Upper lobe of left lung (tissue), 6 donors: ENCODE measurements at regions not wholly inside any gene's neighbourhood (a gene's known extent, or its start where the extent isn't known, plus 50 kb on each side); places are given as distances from the start of the nearest gene placed in this dataset.

Experiments
- ATAC-seq, 2 donors: fragments of 200-7000 bp; cut with Tn5 transposase; one replicate each; pipeline ENCODE4 v1.9.1; 2022; ENCODE audit warnings: mild to moderate bottlenecking in 2 of 2, moderate library complexity in 2 of 2; ENCODE audit not compliant: low FRiP score in 2 of 2
- DNase-seq, 2 donors: peaks; one replicate each; pipeline ENCODE4 v3.0.0-alpha.2; 2019 to 2020
- H3K27ac ChIP-seq, 4 donors: fragments of 200-600 bp; sonication (generic); one replicate each; pipeline ENCODE4 v1.5.1; 2016 to 2019
- H3K27me3 ChIP-seq, 4 donors: fragments of 200-600 bp; sonication (generic); one replicate each; pipeline ENCODE4 v1.5.1; 2017 to 2019
- H3K36me3 ChIP-seq, 4 donors: fragments of 200-600 bp; sonication (generic); one replicate each; pipeline ENCODE4 v1.5.1; 2016 to 2019
- H3K4me1 ChIP-seq, 4 donors: fragments of 200-600 bp; sonication (generic); one replicate each; pipeline ENCODE4 v1.5.1; 2018 to 2019
- H3K4me3 ChIP-seq, 4 donors: fragments of 200-600 bp; sonication (generic); one replicate each; pipeline ENCODE4 v1.5.1; 2017 to 2019; ENCODE audit warnings: mild to moderate bottlenecking in 2 of 4, moderate library complexity in 1 of 4
- H3K9me3 ChIP-seq, 4 donors: fragments of 200-600 bp; sonication (generic); one replicate each; pipeline ENCODE4 v1.5.1; 2018 to 2019
- EP300 ChIP-seq, 4 donors: sonication (generic); formaldehyde crosslinking; IDR thresholded peaks; one replicate each; pipeline ENCODE4 v1.5.1; 2017; ENCODE audit warnings: antibody characterized with exemption in 4 of 4, control low read depth in 2 of 4
- POLR2A ChIP-seq, 4 donors: fragments of 450-650 bp; IDR thresholded peaks; one replicate each; pipeline ENCODE4 v1.5.1; 2016 to 2017; ENCODE audit warnings: antibody characterized with exemption in 4 of 4, mild to moderate bottlenecking in 2 of 4
- POLR2AphosphoS5 ChIP-seq, 2 donors: sonication (generic); formaldehyde crosslinking; IDR thresholded peaks; one replicate each; pipeline ENCODE4 v1.5.1; 2017; ENCODE audit warnings: antibody characterized with exemption in 2 of 2
- WGBS, 2 donors: methylation state at CpG; one replicate each; pipeline ENCODE4 v1.1.5; 2017 to 2018; 5-methylcytosine and 5-hydroxymethylcytosine counted together
- TF ChIP-seq, protein P1 (sequence below), 6 experiments: fragments of 450-650 bp in 4 of 6; fragments of 200-600 bp in 2 of 6; sonication (generic) in 2 of 6; IDR thresholded peaks; one replicate each; pipeline ENCODE4 v1.5.1; 2016 to 2019; ENCODE audit warnings: antibody characterized with exemption in 6 of 6
- donor health status: DM: no; HTN: no; CAD: no; lungs with moderate emphysema.
- donor health status: DM: no; HTN: yes; CAD: no; lungs with severe emphysema.

GRCh38 chr6:30409184-30409583, 64.2 kb downstream of the RPP21 start:
- DNase-seq (no peak), ATAC-seq (no peak)
- Histone ChIP-seq H3K27ac (no peak overlapping the region), H3K9me3 (peaks cover 0 to 12% (median 4%) of the 10 kb centered on the region in 4 donors), H3K4me3 (no peak overlapping the region), H3K4me1 (no peaks in the 10 kb centered on the region), H3K27me3 (no peaks in the 10 kb centered on the region), H3K36me3 (no peaks in the 10 kb centered on the region)
- no peak for TF ChIP-seq POLR2A (IDR thresholded peaks at IDR 0.05)
- no peak for TF ChIP-seq POLR2AphosphoS5 (IDR thresholded peaks at IDR 0.05)
- TF ChIP-seq, protein P1, sequence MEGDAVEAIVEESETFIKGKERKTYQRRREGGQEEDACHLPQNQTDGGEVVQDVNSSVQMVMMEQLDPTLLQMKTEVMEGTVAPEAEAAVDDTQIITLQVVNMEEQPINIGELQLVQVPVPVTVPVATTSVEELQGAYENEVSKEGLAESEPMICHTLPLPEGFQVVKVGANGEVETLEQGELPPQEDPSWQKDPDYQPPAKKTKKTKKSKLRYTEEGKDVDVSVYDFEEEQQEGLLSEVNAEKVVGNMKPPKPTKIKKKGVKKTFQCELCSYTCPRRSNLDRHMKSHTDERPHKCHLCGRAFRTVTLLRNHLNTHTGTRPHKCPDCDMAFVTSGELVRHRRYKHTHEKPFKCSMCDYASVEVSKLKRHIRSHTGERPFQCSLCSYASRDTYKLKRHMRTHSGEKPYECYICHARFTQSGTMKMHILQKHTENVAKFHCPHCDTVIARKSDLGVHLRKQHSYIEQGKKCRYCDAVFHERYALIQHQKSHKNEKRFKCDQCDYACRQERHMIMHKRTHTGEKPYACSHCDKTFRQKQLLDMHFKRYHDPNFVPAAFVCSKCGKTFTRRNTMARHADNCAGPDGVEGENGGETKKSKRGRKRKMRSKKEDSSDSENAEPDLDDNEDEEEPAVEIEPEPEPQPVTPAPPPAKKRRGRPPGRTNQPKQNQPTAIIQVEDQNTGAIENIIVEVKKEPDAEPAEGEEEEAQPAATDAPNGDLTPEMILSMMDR (IDR thresholded peaks at IDR 0.05): no peak
- no peak for TF ChIP-seq EP300 (IDR thresholded peaks at IDR 0.05)
- WGBS, 2 donors: 40% methylated on average over 2 of the region's 2 CpGs

DNA sequence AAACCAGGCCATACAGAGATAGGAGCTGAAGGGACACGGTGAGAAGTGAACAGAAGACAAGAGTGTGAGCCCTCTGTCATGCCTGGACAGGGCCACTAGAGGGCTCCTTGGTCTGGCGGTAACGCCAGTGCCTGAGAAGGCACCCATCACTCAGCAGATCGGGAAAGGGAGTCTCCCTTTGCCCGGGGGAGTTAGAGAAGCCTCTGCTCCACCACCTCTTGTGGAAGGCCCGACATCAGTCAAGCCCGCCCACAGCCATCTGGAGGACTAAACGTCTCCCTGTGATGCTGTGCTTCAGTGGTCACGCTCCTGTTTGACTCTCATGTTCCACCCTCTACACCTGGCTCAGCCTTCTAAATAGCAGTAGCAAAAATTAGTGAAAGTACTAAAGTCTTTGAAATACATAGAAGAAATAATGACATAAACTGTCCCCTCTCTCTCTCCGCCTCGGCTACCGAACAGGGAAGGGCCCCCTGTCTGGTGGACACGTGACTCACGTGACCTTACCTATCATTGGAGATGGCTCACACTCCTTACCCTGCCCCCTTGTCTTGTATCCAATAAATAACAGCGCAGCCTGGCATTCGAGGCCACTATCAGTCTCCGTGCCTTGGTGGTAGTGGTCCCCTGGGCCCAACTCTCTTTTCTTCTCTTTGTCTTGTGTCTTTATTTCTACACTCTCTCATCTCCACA, 66.7 kb downstream of the RPP21 start:
- TF ChIP-seq, protein P1 (IDR thresholded peaks at IDR 0.05): peak; percentile 55 to 92 (median 69)
- no peak for TF ChIP-seq EP300 (IDR thresholded peaks at IDR 0.05)
- H3K27ac ChIP-seq: no peak overlapping the region
- no peaks in the 10 kb centered on the region for H3K27me3 ChIP-seq
- no peaks in the 10 kb centered on the region for H3K4me1 ChIP-seq
- peak in 1 of 2 donors; percentile 55 for ATAC-seq
- DNase-seq: peak in 1 of 2 donors; percentile 62
- WGBS, 2 donors: 36 to 39% methylated on average over 17 of the region's 17 CpGs
- peaks cover 0 to 12% (median 4%) of the 10 kb centered on the region in 4 donors for H3K9me3 ChIP-seq
- no peak overlapping the region for H3K4me3 ChIP-seq
- H3K36me3 ChIP-seq: no peaks in the 10 kb centered on the region

DNA sequence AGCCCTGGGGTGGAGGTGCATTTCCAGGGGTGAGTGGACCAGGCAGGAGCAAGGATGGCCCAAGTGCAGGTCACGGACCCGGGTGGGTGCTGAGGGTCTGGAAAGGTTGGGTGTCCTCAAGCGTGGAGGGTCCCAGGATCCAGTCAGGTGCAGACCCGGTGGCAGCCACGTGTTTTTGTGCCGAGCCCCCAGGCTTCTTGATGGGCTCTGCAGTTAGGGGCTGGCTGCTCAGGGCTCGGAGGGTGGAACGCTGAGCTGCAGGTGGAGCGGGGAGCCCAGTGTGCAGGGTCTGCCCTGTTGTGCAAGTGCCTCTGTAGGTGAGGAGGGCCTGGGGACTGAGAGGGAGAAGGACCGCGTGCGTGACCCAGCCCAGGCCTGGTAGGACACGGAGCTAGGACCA, 70.9 kb upstream of the HLA-E start:
- no peak for ATAC-seq
- no peaks in the 10 kb centered on the region for H3K27me3 ChIP-seq

GRCh38 chr6:30424549-30424948, 64.8 kb upstream of the HLA-E start:
- Histone ChIP-seq H3K4me1 (no peaks in the 10 kb centered on the region), H3K9me3 (no peaks in the 10 kb centered on the region), H3K4me3 (no peak overlapping the region), H3K36me3 (no peaks in the 10 kb centered on the region), H3K27me3 (peaks cover 0 to 3% (median 0%) of the 10 kb centered on the region in 4 donors), H3K27ac (no peak overlapping the region)
- ATAC-seq (no peak), DNase-seq (no peak)
- TF ChIP-seq, protein P1 (IDR thresholded peaks at IDR 0.05): no peak
- no peak for TF ChIP-seq POLR2AphosphoS5 (IDR thresholded peaks at IDR 0.05)
- TF ChIP-seq POLR2A (IDR thresholded peaks at IDR 0.05): no peak
- no peak for TF ChIP-seq EP300 (IDR thresholded peaks at IDR 0.05)
- 66 to 69% methylated on average over 3 of the region's 3 CpGs for WGBS, 2 donors

More for the DNA sequence above, 70.9 kb upstream of the HLA-E start:
- DNase-seq: peak in 1 of 2 donors; percentile 57
- Histone ChIP-seq H3K27ac (no peak overlapping the region), H3K9me3 (no peaks in the 10 kb centered on the region), H3K4me3 (no peak overlapping the region), H3K4me1 (no peaks in the 10 kb centered on the region), H3K36me3 (no peaks in the 10 kb centered on the region)
- TF ChIP-seq, protein P1 (IDR thresholded peaks at IDR 0.05): no peak
- TF ChIP-seq EP300 (IDR thresholded peaks at IDR 0.05) (no peak), POLR2A (IDR thresholded peaks at IDR 0.05) (no peak), POLR2AphosphoS5 (IDR thresholded peaks at IDR 0.05) (no peak)
- WGBS, 2 donors: 75 to 100% methylated on average over 1 to 13 of the region's 13 CpGs
